ENCODE measurements at regions not wholly inside any gene's neighbourhood (a gene's known extent, or its start where the extent isn't known, plus 50 kb on each side); places are given as distances from the start of the nearest gene placed in this dataset.
"Not testable (repeated sequence)": the region's sequence is repeated elsewhere in the genome, so short reads cannot be mapped to it uniquely, and the experiment has no call there.

GRCh38 chr1:232313876-232314275, 316.1 kb downstream of the SIPA1L2 start:
- DNase-seq (ENCODE audit: low read depth), result not testable (repeated sequence)

- DNase-seq (ENCODE audit: low read depth), result no peak
Observed at GRCh38 chr1:232310541-232310940, 319.4 kb downstream of the SIPA1L2 start.

DNA sequence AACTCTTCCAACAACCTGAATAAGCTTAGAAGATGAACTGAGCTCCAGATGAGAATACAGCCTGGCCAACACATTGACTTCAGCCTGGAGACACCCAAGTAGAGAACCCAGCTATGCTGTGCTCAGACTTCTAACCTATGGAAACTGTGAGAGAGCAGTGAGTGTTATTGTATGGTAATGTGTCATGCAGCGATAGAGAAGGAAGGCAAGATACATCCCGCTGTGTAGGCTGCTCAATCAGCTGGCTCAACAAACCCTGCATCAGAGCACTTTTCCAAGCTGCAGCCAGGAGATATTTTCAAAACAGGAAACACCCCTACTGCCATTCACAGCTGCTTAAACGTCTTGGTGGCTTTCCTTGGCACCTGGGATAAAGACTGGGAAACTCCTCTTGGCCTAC, 321.3 kb downstream of the SIPA1L2 start:
- DNase-seq (ENCODE audit: low read depth), result no peak

DNA sequence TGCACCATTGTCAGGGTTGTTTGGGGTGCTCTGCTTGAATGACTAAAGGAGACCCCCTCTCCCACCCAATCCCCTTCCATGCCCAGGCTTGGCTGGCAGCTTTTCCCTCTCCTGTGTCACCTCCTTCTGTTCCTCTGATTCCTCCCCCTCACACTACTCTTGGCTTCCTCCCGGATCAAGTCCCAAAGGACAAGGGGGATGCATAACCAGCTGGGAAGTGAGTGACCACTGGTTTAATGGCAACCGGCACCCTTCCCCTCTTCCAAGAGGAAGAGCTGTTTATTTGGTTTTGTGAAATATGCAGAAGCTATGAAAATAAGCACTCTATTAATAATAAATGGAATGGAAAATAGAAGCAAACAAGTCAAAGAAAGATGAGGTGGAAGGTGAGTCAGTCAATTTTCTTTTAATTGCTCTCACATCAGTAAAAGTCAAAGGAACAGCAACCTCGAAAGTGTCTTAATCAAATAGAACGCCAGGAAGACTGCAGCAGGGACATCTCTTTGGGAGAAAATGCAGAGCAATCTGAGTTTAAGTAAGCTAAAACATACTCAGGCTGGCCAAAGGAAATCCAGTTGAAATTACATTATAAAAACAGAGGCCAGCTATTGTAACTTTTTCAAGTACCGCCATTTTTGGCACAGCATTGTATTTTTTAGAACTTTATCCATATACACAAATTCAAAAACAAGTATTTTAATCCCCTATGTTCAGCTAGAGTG, 322.5 kb downstream of the SIPA1L2 start:
- no peak for DNase-seq (ENCODE audit: low read depth)

GRCh38 chr1:232306269-232306961, 323.5 kb downstream of the SIPA1L2 start:
- DNase-seq (ENCODE audit: low read depth), result peak; percentile 31

DNA sequence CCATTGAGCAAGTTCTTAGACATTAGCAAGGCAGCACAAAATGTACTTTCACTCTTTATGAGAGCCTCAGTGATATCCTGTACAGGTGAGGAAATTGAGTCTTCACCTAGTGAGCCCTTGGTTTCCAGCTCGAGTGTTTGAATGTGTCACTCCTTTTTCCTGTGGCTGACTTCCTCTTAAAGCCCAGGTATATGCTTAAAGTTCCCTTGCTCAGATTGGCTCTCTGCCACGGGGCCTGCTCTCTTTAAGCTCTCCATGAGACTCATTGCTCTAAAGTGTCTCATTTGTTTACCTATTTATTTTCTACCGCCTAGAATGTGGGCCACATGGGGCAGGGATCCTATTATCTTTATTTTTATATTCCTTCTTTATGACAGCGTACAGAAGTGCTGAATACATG, 324.9 kb downstream of the SIPA1L2 start:
- no peak for DNase-seq (ENCODE audit: low read depth)

DNA sequence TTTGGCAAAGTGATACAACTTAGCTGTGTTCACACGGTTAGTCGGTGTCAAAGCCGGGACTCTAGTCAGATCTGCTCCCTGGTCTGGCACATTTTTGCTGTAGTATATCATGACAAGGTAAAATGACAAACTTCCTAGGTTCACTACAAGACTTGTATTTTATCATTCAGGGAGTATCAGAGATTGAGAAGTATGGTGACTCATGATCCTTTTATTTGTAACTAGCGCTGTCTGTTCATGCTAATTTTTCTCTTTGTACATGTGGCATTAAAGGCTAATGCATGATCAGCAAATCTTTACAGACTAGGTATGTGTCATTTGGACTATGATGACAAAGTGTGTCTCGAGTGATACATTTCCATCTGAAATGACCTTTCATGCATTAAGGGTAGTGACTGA, 326.7 kb downstream of the SIPA1L2 start:
- no peak for DNase-seq (ENCODE audit: low read depth)

GRCh38 chr1:232302376-232303221, 327.3 kb downstream of the SIPA1L2 start:
- no peak for DNase-seq (ENCODE audit: low read depth)

- no peak for DNase-seq (ENCODE audit: low read depth)
Observed at GRCh38 chr1:232301246-232301645, 328.7 kb downstream of the SIPA1L2 start.

DNA sequence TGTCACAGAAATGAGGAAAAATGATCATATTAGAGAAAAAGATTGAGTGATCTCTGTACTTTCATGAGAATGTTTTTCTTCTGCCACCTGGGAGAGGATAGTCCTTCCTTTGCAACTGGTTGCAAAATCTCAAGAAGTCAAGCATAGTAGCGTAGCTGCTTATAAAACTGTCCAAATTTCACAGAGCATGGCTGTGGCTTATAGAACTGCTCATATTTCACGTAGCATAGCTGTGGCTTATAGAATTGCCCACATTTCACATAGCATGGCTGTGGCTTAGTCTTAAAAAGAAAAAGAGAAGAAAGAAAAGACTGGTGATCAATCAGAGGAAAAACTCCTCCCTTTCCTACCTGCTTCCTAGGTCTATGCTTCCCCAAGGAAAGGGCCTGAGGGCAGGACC, 329.5 kb downstream of the SIPA1L2 start:
- DNase-seq (ENCODE audit: low read depth), result no peak

- no peak for DNase-seq (ENCODE audit: low read depth)
Observed at GRCh38 chr1:232296461-232296860, 333.5 kb downstream of the SIPA1L2 start.

DNA sequence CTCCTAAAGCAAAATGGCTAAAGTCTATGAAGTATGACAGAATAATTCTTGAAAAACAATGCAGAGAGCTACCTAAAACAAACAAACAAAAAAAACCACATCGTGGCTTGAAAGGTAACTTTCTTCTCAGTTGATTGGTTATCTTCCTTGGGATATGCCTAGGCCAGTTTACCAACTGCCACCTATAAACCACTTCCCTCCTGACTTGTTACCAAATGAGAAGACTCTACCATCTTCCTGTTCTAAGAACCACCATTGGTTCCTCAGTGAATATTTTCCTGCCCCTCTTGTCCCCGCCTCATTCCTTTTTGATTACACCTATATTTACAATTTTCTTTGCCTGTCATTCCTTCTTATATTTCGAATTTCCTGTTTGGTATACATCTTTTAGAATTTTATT, 336.6 kb downstream of the SIPA1L2 start:
- DNase-seq (ENCODE audit: low read depth), result no peak

GRCh38 chr1:232292818-232293217, 337.1 kb downstream of the SIPA1L2 start:
- no peak for DNase-seq (ENCODE audit: low read depth)

DNA sequence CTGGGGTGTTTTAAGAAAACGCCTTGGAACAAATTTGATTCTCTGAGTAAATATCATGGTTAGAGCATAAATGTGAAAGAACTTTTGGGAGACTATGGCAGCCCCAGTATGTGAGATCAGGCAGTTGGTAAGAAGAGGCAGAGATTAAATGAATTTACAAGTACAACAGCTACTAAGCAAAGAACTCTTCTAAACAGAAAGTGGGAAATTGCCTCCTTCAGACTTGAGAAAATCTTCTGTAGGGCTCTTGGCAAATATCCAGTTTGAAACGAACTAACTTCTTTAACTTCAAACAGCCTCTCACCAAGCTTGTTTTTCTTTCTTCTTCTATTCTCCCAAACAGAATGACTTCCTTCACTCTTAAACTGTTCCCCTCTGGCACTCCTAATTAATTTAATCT, 337.7 kb downstream of the SIPA1L2 start:
- no peak for DNase-seq (ENCODE audit: low read depth)

- DNase-seq (ENCODE audit: low read depth), result no peak
Observed at GRCh38 chr1:232291681-232292080, 338.3 kb downstream of the SIPA1L2 start.

GRCh38 chr1:232291261-232291660, 338.7 kb downstream of the SIPA1L2 start:
- DNase-seq (ENCODE audit: low read depth), result peak; percentile 26

DNA sequence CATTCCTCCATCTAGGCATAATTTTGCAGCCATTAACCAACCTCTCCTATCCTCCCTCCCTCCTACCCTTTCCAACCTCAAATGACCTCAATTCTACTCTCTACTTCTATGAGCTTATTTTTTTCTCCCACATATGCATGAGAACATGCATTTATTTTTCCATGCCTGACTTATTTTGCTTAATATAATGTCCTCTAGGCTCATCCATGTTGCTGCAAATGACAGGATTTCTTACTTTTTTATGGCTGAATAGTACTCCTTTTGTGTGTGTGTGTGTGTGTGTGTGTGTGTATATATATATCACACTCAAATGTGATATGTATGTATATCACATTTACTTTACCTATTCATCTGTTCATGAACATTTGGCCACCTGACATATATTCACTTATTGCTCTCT, 339.4 kb downstream of the SIPA1L2 start:
- DNase-seq (ENCODE audit: low read depth), result no peak

DNA sequence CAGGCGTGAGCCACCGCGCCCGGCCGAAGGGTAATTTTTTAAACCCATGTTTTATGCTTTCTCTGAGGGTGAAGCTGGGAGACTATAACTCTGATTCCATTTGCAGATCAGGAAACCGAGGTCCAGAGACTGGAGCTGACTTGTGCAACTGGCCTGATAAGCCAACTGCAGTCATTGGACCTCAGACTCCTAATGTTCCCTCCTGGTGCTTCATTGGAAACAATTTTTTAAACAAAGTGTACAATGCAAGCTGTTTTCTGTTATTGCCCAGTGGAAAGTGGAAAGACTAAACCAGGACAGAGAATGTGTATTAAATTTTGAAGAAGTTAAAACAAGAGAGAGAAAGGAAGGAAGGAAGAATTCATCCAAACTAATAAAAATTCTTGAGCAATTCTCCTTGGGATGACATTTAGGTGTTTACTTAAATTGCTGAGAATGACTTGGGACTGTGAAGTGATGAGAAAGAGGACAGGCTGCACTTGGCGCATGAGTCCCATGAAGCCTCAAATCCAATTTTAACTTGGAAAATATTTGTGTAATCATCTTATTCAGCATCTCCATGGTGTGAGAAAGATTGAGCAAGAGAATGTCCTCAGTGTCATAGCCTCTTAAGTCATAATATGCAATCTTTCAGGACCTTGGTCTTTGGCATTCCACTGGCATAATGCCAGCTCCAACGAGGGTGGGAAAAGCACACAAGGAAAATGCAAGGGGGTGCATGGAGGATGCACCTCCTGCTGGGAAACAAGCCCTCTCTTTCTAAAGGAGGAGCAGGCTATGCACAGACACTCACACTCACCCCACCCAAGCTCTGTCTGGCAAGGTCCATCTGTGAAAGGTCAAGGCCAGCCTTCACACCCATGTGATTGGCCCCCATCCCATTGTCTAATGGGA, 342.0 kb downstream of the SIPA1L2 start:
- peak; percentile 76 for DNase-seq (ENCODE audit: low read depth)

DNA sequence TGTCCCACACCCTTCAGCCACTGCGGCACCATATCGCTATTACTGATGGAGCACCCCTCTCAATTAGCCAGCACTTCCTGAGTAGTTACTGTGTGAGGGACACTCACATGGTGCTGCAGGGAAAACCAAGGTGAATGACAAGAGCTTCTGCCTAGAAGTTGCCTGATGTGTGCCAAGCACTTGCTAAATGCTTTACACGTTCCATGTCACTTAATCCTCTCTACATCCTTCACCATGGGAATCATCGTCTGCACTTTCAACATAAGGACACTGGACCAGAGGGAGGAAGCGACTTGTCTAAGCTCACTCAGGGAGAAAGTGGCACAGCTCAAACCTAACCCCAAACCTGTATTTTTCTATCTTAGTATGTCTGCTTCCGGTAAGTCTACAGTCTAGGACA, 344.8 kb downstream of the SIPA1L2 start:
- DNase-seq (ENCODE audit: low read depth), result no peak

DNA sequence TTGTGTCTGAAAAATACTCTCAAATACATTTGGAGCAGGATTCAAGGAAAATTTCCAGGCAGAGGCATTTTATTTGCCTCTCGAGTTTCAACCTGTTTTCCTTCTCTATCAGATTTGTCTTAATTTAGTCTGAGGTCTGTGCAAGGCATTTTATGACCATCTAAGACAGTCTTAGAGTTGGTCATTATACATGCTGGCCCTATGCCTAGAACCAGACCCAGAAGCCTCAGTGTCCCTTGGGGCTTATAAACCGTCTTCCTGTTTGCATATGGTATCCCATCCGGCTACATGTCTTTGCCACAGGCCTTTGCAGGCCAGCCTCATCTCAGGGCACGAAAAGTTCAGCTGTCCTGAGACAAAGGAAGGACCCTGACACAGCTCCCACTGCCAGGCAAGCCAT, 346.1 kb downstream of the SIPA1L2 start:
- no peak for DNase-seq (ENCODE audit: low read depth)

- no peak for DNase-seq (ENCODE audit: low read depth)
Observed at GRCh38 chr1:232282498-232282897, 347.4 kb downstream of the SIPA1L2 start.

- no peak for DNase-seq (ENCODE audit: low read depth)
Observed at GRCh38 chr1:232280910-232281309, 349.0 kb downstream of the SIPA1L2 start.
